GM18511 (cell line): ENCODE measurements at regions not wholly inside any gene's neighbourhood (a gene's known extent, or its start where the extent isn't known, plus 50 kb on each side); places are given as distances from the start of the nearest gene placed in this dataset.

Experiments
- ATAC-seq: cut with Tn5 transposase; IDR thresholded peaks from one replicate; pipeline ENCODE4 v1.9.1; 2021; ENCODE audit warnings: mild to moderate bottlenecking, moderate library complexity; ENCODE audit not compliant: unreplicated experiment

DNA sequence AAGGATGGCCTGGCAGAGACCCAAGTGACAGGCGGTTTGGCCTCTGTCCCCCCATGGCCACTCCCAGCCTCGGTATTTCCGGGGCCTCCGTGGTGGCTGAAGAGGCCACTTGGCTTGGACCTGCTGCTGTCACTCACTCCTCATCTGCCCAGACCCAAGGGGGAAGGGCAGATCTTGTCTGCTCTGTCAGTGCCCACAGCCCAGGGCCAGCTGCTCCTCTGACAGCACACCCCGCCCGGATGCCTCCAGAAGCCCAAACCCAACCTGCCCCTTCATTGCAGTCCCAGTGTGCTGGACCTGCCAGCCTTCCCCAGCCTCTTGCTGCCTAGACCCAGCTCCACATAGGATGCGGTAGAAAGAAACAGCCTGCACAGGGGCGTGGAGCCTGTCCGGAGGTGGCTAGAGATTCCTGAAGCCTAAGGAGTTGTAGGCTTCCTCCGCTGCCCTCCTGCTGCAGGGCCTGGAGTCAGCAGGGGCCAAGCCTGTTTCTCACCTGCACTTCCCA lies 52.0 kb downstream of the MAGEF1 start:
- ATAC-seq: no peak

- no peak for ATAC-seq
These were observed 53.5 kb downstream of the MAGEF1 start for GRCh38 chr3:184658223-184658928.

- peak; percentile 96 for ATAC-seq
These were observed 54.8 kb downstream of the MAGEF1 start for GRCh38 chr3:184656829-184657681.

- no peak for ATAC-seq
These were observed 55.4 kb downstream of the MAGEF1 start for GRCh38 chr3:184656458-184656828.

DNA sequence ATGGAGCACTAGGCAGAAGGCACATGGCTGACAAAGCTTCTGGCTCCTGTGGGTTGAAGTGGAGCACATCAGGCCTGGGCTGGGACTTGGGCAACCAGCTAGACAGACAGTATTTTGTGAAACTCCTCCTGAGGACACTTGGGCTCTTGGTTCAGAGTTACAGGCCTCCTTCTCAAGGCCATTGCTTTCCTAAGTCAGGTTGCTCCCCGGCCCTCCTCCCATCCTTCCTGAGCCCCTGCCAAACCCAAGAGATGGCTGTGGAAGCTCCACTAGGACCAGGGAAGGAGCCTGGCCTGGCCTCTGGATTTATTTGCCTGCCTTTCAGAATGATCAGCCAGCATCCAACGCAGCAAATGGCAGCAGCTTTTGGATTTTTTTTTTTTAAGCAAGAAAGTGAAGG lies 56.3 kb downstream of the MAGEF1 start:
- ATAC-seq: no peak

DNA sequence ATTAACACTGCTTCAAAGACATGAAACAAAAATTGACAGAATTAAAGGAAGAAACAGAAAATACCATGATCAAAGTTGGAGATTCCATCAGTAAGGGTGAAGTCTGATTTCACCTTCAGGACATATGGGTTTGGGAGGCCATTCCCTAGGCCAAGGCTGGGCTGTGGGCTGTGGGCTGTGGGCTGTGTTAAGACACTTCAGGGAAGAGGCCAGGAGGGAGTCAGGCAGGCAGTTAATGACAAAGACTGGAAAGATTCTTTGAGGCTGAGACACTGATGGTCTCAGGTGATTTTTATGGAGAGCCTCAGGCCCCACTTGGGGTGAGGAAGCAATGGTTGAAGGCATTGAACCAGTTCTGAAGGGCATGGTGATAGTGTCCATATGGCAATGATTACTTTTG lies 57.5 kb downstream of the MAGEF1 start:
- no peak for ATAC-seq

DNA sequence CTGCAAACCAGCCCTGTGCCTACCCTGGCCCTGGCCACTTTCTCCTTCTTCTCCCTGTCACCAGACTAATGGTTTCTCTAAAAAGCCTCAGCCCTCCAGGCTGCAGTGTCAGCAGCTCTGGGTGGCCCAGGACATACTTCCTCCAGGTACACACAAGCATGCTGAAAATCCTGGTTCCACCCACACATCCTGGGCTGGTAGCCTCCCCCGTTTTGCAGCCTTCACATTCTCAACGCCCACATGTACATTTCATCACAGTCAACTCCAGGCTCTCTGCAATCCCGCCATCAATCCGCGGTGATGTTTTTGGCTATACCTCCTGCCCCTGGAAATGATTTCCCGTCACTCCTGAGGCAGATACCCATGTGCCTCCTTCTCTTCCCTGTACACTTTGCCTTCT lies 59.4 kb downstream of the MAGEF1 start:
- ATAC-seq: no peak

DNA sequence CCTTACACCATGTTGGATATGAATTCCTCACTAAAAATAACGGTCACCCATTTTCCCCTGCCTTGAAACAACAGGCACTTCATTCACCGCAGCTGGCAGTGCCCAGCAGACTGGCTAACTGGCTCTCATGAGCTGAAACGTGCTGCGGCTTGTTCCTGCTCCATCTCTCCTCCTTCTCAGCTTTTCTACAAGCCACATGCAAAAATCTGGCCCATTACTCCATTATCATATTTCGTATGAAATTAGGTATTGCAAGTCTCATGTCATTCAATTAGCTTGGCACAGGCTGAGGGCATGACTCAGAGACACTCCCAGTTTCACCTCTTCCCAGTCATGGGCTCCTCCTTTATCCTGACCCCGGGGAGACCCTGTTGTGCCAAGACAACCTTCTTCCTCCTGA lies 60.0 kb downstream of the MAGEF1 start:
- ATAC-seq: no peak

GRCh38 chr3:184648636-184649035 lies 63.2 kb downstream of the MAGEF1 start:
- no peak for ATAC-seq

DNA sequence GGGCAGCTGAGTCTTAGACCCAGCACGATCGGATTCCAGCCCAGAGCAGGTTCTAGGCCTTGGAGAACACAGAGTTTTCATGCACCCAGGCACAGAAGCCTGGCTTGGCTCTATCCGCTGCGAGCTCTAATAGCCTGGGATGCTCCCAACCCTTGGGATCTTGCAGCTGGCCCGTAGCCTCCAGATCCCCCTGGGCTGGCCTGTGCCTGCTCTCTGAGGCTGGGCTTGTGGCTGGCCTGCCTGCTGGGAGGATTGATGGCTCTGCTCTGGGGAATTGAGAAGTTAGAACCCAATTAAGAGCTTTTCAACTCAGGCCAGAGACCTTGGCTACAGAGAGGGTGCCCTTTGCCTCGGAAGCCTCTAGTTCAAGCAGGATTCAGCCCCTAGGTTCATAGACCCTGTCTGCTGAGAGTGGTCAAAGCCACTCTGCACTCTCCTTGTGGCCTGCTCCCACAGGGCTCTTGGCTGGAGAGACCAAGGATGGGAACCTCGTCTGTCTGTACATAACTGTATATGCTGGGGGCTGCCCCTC lies 64.4 kb downstream of the MAGEF1 start:
- ATAC-seq: no peak

GRCh38 chr3:184645336-184645735 lies 66.5 kb downstream of the MAGEF1 start:
- ATAC-seq: no peak

DNA sequence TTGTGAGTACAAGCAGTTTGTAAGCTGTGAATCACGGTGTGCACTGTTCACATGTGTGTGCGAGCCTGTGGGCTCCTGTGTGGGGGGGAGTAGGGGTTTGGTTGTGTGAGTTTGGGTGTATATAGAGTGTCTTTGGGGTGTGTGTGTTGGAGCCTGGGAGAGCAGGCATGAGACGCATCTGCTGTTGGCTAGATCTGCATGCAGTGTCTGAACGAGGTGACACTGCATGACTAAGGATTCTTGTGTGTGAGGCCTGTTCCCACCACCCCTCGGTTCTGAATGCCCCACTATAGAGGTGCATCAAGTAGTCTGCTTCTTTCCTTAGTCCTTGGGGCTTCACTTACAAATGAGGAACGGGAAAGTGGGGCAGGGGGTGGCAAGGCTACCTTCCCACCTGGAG lies 68.4 kb downstream of the MAGEF1 start:
- ATAC-seq: no peak

GRCh38 chr3:184642631-184643285 lies 69.1 kb downstream of the MAGEF1 start:
- ATAC-seq: no peak

- ATAC-seq: no peak
These were observed 70.4 kb downstream of the MAGEF1 start for GRCh38 chr3:184641430-184641829.

GRCh38 chr3:184639351-184639750 lies 72.5 kb downstream of the MAGEF1 start:
- no peak for ATAC-seq

- ATAC-seq: no peak
These were observed 74.2 kb downstream of the MAGEF1 start for GRCh38 chr3:184637705-184638104.

DNA sequence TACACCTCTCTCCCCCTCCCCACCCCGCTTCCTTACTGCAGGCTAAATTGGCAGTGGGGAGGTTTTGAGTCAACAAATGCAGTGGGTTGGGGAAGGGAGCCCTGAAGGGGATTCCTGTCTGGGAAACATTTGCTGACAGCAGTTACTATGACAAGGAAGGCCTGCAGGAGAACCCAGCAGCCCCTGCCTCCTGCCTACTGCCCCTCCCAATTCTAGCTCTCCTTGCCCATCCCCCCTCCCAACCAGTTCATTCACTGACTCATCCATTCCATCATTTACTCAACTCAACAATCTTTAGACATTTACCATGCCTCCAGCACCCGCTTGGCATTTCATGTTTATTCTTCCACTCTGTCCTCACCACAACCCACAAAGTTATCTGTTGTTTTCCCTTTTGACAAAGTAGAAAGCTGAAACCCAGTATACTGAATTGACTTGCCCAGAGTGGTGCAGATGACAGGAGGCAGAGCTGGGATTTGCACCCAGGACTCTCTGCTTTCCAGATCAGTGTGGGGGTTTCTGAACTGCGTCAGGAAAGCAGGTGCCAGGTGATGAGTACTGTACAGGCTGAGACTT lies 75.0 kb downstream of the MAGEF1 start:
- no peak for ATAC-seq

- ATAC-seq: no peak
These were observed 74.2 kb downstream of the EPHB3 start for GRCh38 chr3:184635774-184636173.

GRCh38 chr3:184635126-184635525 lies 73.5 kb downstream of the EPHB3 start:
- no peak for ATAC-seq

GRCh38 chr3:184633237-184633579 lies 71.6 kb downstream of the EPHB3 start:
- ATAC-seq: no peak

- no peak for ATAC-seq
These were observed 71.1 kb downstream of the EPHB3 start for GRCh38 chr3:184632551-184633236.
